ENCODE measurements at regions not wholly inside any gene's neighbourhood (a gene's known extent, or its start where the extent isn't known, plus 50 kb on each side); places are given as distances from the start of the nearest gene placed in this dataset.

DNA sequence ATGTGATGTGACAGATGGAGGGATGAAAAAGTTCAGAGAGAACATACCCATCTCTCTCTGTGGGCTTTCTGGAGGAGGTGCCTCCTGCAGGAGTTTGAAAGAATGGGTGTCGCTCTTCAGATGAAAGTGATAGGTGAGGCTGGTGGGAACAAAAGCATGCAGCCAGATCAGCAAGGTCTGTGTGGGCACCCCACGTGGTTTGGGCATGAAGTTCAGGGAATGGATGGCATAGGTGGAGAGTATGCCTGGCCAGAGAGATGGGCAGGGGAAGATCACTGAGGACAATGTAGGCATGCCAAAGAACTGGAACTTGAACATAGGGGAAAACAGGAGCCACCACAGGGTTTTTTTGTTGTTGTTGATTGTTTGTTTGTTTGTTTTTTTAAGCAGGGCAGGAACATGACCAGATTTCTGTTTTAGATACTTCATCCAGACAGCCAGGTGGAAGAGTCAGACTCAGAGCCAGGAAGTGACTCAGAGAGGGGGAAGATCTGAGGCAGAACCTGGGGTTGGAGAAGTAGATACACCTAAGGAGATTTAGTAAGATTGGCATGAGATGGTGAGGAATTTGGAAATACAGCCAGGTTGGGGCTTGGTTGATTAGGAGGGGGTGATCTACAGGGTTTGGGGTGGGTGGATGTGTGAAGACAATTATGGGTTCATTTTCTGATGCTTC is 64.8 kb upstream of the CLSTN2 start:
- TF ChIP-seq, protein P1, sequence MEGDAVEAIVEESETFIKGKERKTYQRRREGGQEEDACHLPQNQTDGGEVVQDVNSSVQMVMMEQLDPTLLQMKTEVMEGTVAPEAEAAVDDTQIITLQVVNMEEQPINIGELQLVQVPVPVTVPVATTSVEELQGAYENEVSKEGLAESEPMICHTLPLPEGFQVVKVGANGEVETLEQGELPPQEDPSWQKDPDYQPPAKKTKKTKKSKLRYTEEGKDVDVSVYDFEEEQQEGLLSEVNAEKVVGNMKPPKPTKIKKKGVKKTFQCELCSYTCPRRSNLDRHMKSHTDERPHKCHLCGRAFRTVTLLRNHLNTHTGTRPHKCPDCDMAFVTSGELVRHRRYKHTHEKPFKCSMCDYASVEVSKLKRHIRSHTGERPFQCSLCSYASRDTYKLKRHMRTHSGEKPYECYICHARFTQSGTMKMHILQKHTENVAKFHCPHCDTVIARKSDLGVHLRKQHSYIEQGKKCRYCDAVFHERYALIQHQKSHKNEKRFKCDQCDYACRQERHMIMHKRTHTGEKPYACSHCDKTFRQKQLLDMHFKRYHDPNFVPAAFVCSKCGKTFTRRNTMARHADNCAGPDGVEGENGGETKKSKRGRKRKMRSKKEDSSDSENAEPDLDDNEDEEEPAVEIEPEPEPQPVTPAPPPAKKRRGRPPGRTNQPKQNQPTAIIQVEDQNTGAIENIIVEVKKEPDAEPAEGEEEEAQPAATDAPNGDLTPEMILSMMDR (IDR thresholded peaks at IDR 0.05): no peak
- Histone ChIP-seq H3K27ac (no peak overlapping the region), H3K4me3 (no peak overlapping the region)
- DNase-seq (ENCODE audit: low spot score): no peak

DNA sequence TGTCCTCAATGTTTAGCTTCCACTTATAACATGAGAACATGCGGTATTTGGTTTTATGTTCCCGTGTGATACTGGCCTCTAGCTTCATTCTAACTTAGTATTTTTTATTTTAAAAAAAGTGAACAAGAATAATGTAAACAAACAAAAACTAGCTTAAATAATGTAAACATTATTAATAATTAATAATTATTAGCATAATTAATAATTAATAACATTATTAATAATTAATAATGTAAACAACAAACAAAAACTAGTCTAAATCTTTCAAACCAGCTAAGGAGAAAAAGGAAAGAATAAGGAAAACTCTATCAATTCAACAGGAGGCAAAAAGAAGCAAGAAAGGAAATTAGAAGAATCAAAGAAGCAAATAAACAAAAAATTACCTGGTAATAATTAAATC is 66.2 kb upstream of the CLSTN2 start:
- H3K27ac ChIP-seq: no peak overlapping the region
- no peak for DNase-seq (ENCODE audit: low spot score)
- H3K4me3 ChIP-seq: no peak overlapping the region
- TF ChIP-seq, protein P1 (IDR thresholded peaks at IDR 0.05): no peak

DNA sequence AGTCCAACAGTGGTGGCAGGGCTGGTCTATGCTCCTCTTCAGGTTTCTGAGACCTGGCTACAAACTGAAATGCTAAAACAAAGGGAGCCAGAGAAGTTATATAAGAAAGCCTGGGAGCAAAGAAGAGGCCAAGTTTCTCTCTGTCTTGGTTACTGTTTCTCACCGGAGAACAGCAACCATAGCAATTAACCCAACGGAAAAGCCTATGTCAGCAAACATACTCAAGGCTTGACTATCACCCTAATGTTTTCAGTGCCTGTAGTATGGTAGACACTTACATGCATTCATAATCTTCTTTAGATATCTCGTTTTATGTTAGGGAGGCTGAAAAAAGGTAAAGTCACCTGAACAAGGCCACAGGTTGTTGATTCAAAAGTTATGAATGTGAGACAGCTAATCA is 86.3 kb upstream of the CLSTN2 start:
- TF ChIP-seq, protein P1 (IDR thresholded peaks at IDR 0.05): no peak
- H3K27ac ChIP-seq: no peak overlapping the region
- no peak overlapping the region for H3K4me3 ChIP-seq
- DNase-seq (ENCODE audit: low spot score): no peak

DNA sequence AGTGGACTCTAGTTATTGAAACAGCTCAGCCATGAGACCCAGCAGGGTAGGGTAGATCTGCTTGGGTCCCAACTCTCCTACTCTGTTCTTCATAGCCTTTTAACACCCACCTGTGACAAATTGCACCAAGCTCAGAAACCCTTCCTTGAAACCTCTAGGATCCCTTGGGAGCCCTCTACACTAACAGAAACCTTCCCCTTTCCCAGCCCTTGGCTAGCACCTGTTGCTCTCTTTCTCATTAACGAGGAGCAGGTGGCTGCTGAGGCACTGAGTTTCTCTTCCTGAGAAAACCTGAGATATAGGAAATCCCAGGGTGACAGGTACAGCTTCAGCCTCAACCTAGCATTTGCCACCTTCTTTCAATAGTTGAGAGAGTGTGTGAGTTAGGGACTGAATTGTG is 88.3 kb upstream of the CLSTN2 start:
- H3K4me3 ChIP-seq: no peak overlapping the region
- no peak overlapping the region for H3K27ac ChIP-seq
- TF ChIP-seq, protein P1 (IDR thresholded peaks at IDR 0.05): no peak
- no peak for DNase-seq (ENCODE audit: low spot score)

DNA sequence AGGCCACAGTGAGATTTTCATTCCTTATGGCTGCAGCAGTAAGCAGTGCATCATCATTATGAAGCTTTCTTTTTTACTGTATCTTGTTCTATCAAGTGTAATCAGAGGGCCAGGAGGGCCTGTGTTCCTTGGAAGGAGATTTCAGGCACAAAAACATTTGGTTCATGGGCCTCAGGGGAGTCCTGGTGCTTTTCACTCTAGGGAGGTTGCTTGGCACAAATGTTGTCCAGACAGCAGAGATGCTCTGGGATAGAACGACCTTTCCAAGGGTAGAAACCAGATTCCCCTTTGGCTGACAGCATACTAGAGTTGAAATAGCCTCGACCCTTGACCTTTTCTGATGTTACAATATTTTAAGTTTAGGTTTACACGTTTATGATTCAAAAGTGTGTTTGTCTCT is 95.3 kb upstream of the CLSTN2 start:
- Histone ChIP-seq H3K4me3 (no peak overlapping the region), H3K27ac (no peak overlapping the region)
- DNase-seq (ENCODE audit: low spot score): no peak
- TF ChIP-seq, protein P1 (IDR thresholded peaks at IDR 0.05): no peak

DNA sequence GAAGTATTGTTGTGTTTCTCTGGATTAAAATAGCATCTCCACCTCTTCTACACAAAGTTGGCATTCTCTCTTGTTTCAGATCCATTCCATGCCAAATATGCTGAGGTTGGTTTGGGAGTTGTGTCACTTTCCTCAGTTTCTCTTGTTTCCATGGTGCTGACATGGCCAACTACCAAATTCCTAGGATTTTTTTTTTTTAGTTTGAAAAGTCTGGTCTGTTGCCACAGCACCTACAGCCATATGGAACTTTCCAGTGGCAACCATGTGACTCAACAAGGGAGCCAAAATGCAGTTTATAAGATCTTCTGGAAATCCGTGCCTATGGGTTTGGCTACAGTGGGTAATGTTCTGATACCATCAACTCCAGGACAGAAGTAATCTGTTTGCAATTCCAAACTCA is 96.0 kb upstream of the CLSTN2 start:
- no peak for DNase-seq (ENCODE audit: low spot score)
- H3K27ac ChIP-seq: no peak overlapping the region
- TF ChIP-seq, protein P1 (IDR thresholded peaks at IDR 0.05): no peak

DNA sequence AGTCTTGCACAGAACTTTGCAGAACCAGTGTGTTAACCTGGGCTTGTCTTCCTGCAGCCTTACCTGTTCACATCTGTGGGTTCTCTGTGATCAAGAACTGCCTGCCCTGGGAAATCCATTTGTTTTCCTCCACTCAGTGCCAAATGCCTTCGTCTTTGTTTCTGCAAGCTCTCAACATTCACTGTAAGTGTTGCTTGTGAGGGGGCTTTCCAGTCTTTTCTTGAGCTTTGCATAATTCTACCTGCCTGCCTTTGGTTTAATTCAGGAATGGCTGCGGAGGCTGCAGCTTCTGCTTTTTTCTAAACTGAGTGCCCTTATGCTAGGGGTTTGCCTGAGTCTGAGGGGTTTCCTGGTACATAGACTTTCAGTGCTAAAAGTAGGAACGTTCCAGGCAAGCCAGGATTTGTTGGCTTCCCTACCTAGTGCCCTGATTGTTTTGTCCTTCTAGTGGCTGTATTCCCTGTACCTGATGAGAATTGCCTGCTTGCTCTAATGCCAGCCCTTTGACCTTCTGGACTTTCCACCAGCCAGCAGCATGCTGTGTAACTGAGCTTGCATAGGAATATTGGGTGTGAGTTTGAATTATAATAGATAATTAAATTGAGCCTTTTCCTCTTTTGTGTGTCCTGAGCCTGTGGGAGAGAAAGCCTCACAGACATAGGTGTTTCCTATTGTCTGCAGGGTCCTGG is 96.6 kb upstream of the CLSTN2 start:
- H3K4me3 ChIP-seq: no peak overlapping the region
- no peak overlapping the region for H3K27ac ChIP-seq
- TF ChIP-seq, protein P1 (IDR thresholded peaks at IDR 0.05): no peak
- DNase-seq (ENCODE audit: low spot score): no peak

More for the DNA sequence above, 96.0 kb upstream of the CLSTN2 start:
- H3K4me3 ChIP-seq: no peak overlapping the region
